Body of pancreas (tissue), 4 donors: ENCODE measurements at regions not wholly inside any gene's neighbourhood (a gene's known extent, or its start where the extent isn't known, plus 50 kb on each side); places are given as distances from the start of the nearest gene placed in this dataset.

ENCODE experiments used
- ATAC-seq: fragments of 150-250 bp; one replicate; pipeline ENCODE4 v1.9.1; 2016
- DNase-seq, 4 donors: peaks; one replicate each; pipeline ENCODE4 v3.0.0-alpha.2; 2019
- H3K27ac ChIP-seq, 4 donors: fragments of 200-600 bp; sonication (generic); 1 replicate in 3 of 4; 2 replicates in 1 of 4; pipeline versions ENCODE4 v1.5.1 to v1.6.1; 2016 to 2019; ENCODE audit warnings: mild to moderate bottlenecking in 1 of 4, mixed read lengths in 1 of 4, moderate library complexity in 1 of 4
- H3K27me3 ChIP-seq, 2 donors: fragments of 200-600 bp; sonication (generic); one replicate each; pipeline ENCODE4 v1.6.0; 2016; ENCODE audit warnings: mild to moderate bottlenecking in 1 of 2
- H3K36me3 ChIP-seq, 2 donors: fragments of 200-600 bp; sonication (generic); replicated peaks in 1 of 2; 2 replicates each; pipeline ENCODE4 v1.5.1; 2016; ENCODE audit warnings: low read depth in 2 of 2; ENCODE audit not compliant: insufficient read depth in 1 of 2
- H3K4me1 ChIP-seq: fragments of 200-600 bp; sonication (generic); one replicate; pipeline ENCODE4 v1.6.0; 2016
- H3K4me3 ChIP-seq, 2 donors: fragments of 200-600 bp; sonication (generic); 1 replicate in 1 of 2; 2 replicates in 1 of 2; pipeline ENCODE4 v1.5.1; 2016 to 2019
- H3K9me3 ChIP-seq, 3 donors: fragments of 200-600 bp; sonication (generic); 1 replicate in 2 of 3; 2 replicates in 1 of 3; pipeline ENCODE4 v1.5.1; 2016
- POLR2A ChIP-seq, 3 donors: fragments of 450-650 bp; IDR thresholded peaks; one replicate each; pipeline ENCODE4 v1.6.1; 2016; ENCODE audit warnings: antibody characterized with exemption in 3 of 3, mild to moderate bottlenecking in 2 of 3
- WGBS, 2 donors: methylation state at CpG; one replicate each; pipeline ENCODE4 v1.1.5; 2017; 5-methylcytosine and 5-hydroxymethylcytosine counted together
- intact Hi-C: fragments of 100-400 bp; cut with DNase I; formaldehyde crosslinking; loops from one replicate; pipeline ENCODE4 v1.15.1; 2023
- TF ChIP-seq, protein P1 (sequence below), 7 experiments: fragments of 450-650 bp in 4 of 7; fragments of 200-600 bp in 3 of 7; sonication (generic) in 3 of 7; IDR thresholded peaks; one replicate each; pipeline ENCODE4 v1.5.1; 2016 to 2019; ENCODE audit warnings: antibody characterized with exemption in 7 of 7

DNA sequence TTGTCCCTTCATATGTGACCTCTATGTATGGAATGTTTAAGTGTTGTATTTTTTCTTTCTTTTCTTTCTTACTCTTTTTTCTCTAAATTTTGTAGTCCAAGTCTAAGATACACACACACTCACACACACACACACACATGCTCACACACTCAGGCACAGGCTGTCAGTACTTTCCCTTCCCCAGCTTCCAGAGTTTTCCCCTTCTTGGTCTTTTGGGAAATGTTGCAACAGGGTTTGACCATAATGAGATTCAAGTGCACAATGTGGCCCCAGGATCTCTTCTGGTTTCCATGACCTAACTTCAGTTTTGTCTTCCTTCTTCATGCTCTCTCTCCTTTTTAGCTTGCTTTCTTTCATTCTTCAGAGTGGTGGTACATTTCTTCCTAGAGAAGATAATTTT, 289.8 kb upstream of the FOXF1 start:
- Histone ChIP-seq H3K4me3 (no peak overlapping the region), H3K27me3 (no peaks in the 10 kb centered on the region), H3K9me3 (no peaks in the 10 kb centered on the region), H3K36me3 (no peaks in the 10 kb centered on the region), H3K4me1 (peaks cover 34% of the 10 kb centered on the region), H3K27ac (no peak overlapping the region)
- DNase-seq (peak in 2 of 4 donors; percentile 2), ATAC-seq (no peak)
- TF ChIP-seq, protein P1, sequence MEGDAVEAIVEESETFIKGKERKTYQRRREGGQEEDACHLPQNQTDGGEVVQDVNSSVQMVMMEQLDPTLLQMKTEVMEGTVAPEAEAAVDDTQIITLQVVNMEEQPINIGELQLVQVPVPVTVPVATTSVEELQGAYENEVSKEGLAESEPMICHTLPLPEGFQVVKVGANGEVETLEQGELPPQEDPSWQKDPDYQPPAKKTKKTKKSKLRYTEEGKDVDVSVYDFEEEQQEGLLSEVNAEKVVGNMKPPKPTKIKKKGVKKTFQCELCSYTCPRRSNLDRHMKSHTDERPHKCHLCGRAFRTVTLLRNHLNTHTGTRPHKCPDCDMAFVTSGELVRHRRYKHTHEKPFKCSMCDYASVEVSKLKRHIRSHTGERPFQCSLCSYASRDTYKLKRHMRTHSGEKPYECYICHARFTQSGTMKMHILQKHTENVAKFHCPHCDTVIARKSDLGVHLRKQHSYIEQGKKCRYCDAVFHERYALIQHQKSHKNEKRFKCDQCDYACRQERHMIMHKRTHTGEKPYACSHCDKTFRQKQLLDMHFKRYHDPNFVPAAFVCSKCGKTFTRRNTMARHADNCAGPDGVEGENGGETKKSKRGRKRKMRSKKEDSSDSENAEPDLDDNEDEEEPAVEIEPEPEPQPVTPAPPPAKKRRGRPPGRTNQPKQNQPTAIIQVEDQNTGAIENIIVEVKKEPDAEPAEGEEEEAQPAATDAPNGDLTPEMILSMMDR (IDR thresholded peaks at IDR 0.05), result no peak
- no peak for TF ChIP-seq POLR2A (IDR thresholded peaks at IDR 0.05)
- intact Hi-C loops, result no loop called here

DNA sequence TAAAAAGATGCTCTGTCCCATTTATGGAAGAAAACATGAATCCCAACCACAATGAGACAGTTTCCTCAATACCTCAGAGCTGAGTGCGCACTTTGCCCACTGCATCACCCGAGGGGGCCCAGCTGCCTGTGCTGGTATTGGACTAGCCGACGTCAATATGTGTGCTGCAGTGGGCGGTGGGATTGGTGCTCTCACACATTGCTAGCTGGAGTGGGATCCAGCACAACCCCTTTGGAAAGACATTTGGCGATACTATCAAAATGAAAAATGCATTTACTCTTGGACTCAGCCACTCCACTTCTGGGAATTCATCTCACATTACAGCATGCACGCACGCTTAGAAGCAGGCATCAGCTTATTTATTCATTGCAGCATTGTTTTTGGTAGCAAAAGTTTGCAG, 289.2 kb upstream of the FOXF1 start:
- peaks cover 29% of the 10 kb centered on the region for H3K4me1 ChIP-seq
- intact Hi-C loops, result no loop called here
- no peak for TF ChIP-seq POLR2A (IDR thresholded peaks at IDR 0.05)
- TF ChIP-seq, protein P1 (IDR thresholded peaks at IDR 0.05), result no peak
- no peaks in the 10 kb centered on the region for H3K9me3 ChIP-seq
- no peak overlapping the region for H3K27ac ChIP-seq
- no peak for ATAC-seq
- no peaks in the 10 kb centered on the region for H3K36me3 ChIP-seq
- DNase-seq, result peak in 2 of 4 donors; percentile 7
- no peak overlapping the region for H3K4me3 ChIP-seq
- H3K27me3 ChIP-seq, result no peaks in the 10 kb centered on the region
- WGBS, 2 donors, result 88 to 89% methylated on average over 8 of the region's 8 CpGs

DNA sequence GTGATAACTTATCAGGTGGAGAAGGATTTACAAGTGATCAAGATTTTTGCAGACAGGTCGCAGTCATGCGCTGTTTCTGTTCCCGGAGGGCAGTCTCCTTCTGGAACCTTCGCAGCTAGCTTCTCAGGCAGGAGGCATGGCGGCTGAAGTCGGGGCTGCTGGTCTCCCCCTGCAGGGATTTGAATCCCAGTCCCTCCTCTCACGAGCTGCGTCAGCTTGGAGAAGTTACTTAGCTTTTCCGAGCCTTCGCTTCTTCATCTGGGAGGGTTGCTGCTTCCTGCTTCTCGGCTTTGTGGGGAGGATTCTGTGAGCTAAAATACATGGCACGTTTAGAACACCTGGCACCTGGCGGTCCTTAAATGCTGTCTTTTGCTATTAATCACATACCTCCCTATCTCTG, 287.8 kb upstream of the FOXF1 start:
- Histone ChIP-seq H3K4me1 (peaks cover 14% of the 10 kb centered on the region), H3K36me3 (no peaks in the 10 kb centered on the region), H3K9me3 (no peaks in the 10 kb centered on the region), H3K27me3 (no peaks in the 10 kb centered on the region), H3K27ac (no peak overlapping the region), H3K4me3 (no peak overlapping the region)
- ATAC-seq (no peak), DNase-seq (peak in 2 of 4 donors; percentile 8 to 9)
- intact Hi-C loops, result no loop called here
- TF ChIP-seq POLR2A (IDR thresholded peaks at IDR 0.05), result no peak
- TF ChIP-seq, protein P1 (IDR thresholded peaks at IDR 0.05), result no peak
- WGBS, 2 donors, result 69 to 72% methylated on average over 13 of the region's 13 CpGs

DNA sequence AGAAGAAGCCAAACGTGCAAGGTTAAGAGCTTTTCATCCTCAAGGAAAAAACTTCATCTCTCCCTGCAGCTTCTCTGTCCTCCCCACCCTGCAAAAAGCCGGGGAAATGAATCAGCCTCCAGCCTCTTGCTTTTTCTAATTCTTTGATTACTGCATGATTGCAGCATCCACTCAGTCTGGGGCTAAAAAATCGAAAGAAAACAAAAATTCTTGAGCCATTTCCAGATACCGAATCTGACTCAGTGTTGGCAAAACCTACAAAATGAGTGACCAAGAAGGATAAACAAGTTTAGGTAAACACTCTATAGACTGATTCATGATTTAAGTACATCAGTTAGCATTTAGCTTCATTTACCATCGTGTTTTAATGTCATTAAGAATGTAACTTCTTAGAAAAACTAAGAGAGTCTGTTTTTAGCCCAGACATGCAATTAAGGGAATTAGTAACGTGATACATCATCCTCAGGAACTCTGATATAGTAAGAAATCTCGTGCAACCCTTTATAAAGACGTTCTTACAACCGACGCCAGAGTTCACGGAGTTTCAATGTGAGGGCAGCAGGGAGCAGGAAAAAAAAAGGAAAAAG, 287.3 kb upstream of the FOXF1 start:
- H3K9me3 ChIP-seq, result no peaks in the 10 kb centered on the region
- DNase-seq, result no peak
- no peak overlapping the region for H3K27ac ChIP-seq
- no peaks in the 10 kb centered on the region for H3K36me3 ChIP-seq
- intact Hi-C loops, result no loop called here
- 42 to 43% methylated on average over 11 of the region's 11 CpGs for WGBS, 2 donors
- no peak for ATAC-seq
- TF ChIP-seq, protein P1 (IDR thresholded peaks at IDR 0.05), result no peak
- TF ChIP-seq POLR2A (IDR thresholded peaks at IDR 0.05), result no peak
- no peak overlapping the region for H3K4me3 ChIP-seq
- H3K4me1 ChIP-seq, result peaks cover 9% of the 10 kb centered on the region
- H3K27me3 ChIP-seq, result no peaks in the 10 kb centered on the region

DNA sequence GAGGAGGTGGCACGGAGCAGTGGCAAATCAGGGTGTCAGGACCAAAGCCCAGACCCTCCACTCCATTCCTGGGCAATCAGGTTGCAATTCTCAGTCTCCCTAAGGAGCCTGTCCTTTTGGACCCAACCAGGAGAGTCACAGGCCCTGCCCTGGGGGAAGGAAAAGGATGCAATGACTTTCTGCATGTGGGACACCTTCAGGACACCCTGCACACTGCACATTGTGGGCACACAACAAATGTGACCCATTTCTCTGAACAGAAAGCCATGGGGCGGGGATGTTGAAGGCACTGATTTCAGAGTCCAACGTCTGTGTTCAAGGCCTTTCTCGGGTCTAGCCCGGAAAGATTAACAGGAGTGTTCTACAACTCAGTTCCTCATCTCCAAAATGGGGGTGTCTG, 286.2 kb upstream of the FOXF1 start:
- no peak overlapping the region for H3K4me3 ChIP-seq
- H3K36me3 ChIP-seq, result no peaks in the 10 kb centered on the region
- WGBS, 2 donors, result 63 to 80% methylated on average over 4 to 5 of the region's 5 CpGs
- H3K27me3 ChIP-seq, result no peaks in the 10 kb centered on the region
- DNase-seq (peak in 1 of 4 donors; percentile 6), ATAC-seq (no peak)
- no peak overlapping the region for H3K27ac ChIP-seq
- H3K9me3 ChIP-seq, result no peaks in the 10 kb centered on the region
- no peaks in the 10 kb centered on the region for H3K4me1 ChIP-seq
- intact Hi-C loops, result no loop called here
- TF ChIP-seq POLR2A (IDR thresholded peaks at IDR 0.05), result no peak
- TF ChIP-seq, protein P1 (IDR thresholded peaks at IDR 0.05), result no peak
